NB4 (cell line): ENCODE measurements at regions not wholly inside any gene's neighbourhood (a gene's known extent, or its start where the extent isn't known, plus 50 kb on each side); places are given as distances from the start of the nearest gene placed in this dataset.

Experiments
- MYC ChIP-seq: IDR thresholded peaks from 2 replicates; pipeline ENCODE4 v1.6.1; 2011; ENCODE audit warnings: low read depth, low read length
- POLR2A ChIP-seq: IDR thresholded peaks from 2 replicates; pipeline ENCODE4 v1.6.1; 2011; ENCODE audit warnings: mild to moderate bottlenecking; ENCODE audit not compliant: insufficient read length; ENCODE audit errors: extremely low read depth
- TF ChIP-seq, protein P1 (sequence below): IDR thresholded peaks from one replicate; pipeline ENCODE4 v1.5.1; 2012; ENCODE audit warnings: low read depth, low read length
- TF ChIP-seq, protein P2 (sequence below): IDR thresholded peaks from 2 replicates; pipeline ENCODE4 v1.6.1; 2011; ENCODE audit warnings: low read depth, low read length

DNA sequence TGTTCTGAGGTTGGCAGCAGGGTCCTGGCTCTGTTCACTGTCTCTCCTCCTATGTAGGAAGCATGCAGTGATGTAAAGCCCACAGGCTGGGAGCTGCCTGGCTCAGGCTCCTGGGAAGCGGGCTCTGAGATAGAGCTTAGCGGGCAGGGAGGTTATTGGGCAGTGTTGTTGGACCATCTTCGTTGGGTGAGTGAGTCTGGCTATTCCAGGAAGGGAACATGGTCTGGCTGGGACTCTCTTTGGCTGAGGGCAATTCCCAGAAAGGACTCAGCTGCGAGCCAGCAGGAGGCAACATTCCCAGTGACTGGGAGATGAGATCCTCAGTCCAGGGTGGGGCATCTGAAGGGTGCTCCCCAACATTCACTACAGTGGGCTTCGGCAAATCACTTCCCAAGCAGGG is 96.2 kb downstream of the CCDC185 start:
- TF ChIP-seq POLR2A (no peak), MYC (no peak)
- TF ChIP-seq, protein P1, sequence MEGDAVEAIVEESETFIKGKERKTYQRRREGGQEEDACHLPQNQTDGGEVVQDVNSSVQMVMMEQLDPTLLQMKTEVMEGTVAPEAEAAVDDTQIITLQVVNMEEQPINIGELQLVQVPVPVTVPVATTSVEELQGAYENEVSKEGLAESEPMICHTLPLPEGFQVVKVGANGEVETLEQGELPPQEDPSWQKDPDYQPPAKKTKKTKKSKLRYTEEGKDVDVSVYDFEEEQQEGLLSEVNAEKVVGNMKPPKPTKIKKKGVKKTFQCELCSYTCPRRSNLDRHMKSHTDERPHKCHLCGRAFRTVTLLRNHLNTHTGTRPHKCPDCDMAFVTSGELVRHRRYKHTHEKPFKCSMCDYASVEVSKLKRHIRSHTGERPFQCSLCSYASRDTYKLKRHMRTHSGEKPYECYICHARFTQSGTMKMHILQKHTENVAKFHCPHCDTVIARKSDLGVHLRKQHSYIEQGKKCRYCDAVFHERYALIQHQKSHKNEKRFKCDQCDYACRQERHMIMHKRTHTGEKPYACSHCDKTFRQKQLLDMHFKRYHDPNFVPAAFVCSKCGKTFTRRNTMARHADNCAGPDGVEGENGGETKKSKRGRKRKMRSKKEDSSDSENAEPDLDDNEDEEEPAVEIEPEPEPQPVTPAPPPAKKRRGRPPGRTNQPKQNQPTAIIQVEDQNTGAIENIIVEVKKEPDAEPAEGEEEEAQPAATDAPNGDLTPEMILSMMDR: no peak
- TF ChIP-seq, protein P2, sequence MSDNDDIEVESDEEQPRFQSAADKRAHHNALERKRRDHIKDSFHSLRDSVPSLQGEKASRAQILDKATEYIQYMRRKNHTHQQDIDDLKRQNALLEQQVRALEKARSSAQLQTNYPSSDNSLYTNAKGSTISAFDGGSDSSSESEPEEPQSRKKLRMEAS: no peak
